Putamen (tissue), 1 donor: ENCODE measurements at regions not wholly inside any gene's neighbourhood (a gene's known extent, or its start where the extent isn't known, plus 50 kb on each side); places are given as distances from the start of the nearest gene placed in this dataset.
"Not testable (repeated sequence)": the region's sequence is repeated elsewhere in the genome, so short reads cannot be mapped to it uniquely, and the experiment has no call there.

Experiments
- DNase-seq: peaks from one replicate; pipeline ENCODE4 v3.0.0-alpha.2; 2016; ENCODE audit warnings: low spot score

- no peak for DNase-seq
These were observed 612.6 kb downstream of the PSAT1 start for GRCh38 chr9:78909566-78909965.

GRCh38 chr9:78916884-78917283 is 620.0 kb downstream of the PSAT1 start:
- DNase-seq, result not testable (repeated sequence)

- DNase-seq, result no peak
These were observed 622.1 kb downstream of the PSAT1 start for GRCh38 chr9:78918976-78919375.

GRCh38 chr9:78919701-78920100 is 622.8 kb downstream of the PSAT1 start:
- DNase-seq, result no peak

GRCh38 chr9:78921341-78921740 is 624.4 kb downstream of the PSAT1 start:
- no peak for DNase-seq

- DNase-seq, result no peak
These were observed 627.2 kb downstream of the PSAT1 start for GRCh38 chr9:78923966-78924659.

GRCh38 chr9:78927099-78927940 is 630.4 kb downstream of the PSAT1 start:
- DNase-seq, result no peak

- DNase-seq, result no peak
These were observed 631.9 kb downstream of the PSAT1 start for GRCh38 chr9:78928625-78929405.

GRCh38 chr9:78930281-78930680 is 633.4 kb downstream of the PSAT1 start:
- no peak for DNase-seq

- no peak for DNase-seq
These were observed 636.1 kb downstream of the PSAT1 start for GRCh38 chr9:78932849-78933627.

- DNase-seq, result no peak
These were observed 636.9 kb upstream of the TLE4 start for GRCh38 chr9:78934880-78935279.

- DNase-seq, result no peak
These were observed 632.9 kb upstream of the TLE4 start for GRCh38 chr9:78938821-78939220.

GRCh38 chr9:78939311-78940065 is 632.3 kb upstream of the TLE4 start:
- no peak for DNase-seq

- no peak for DNase-seq
These were observed 631.5 kb upstream of the TLE4 start for GRCh38 chr9:78940121-78940855.

- no peak for DNase-seq
These were observed 617.5 kb upstream of the TLE4 start for GRCh38 chr9:78954286-78954685.

GRCh38 chr9:78958892-78959291 is 612.9 kb upstream of the TLE4 start:
- no peak for DNase-seq

GRCh38 chr9:78962156-78962555 is 609.6 kb upstream of the TLE4 start:
- DNase-seq, result no peak

- DNase-seq, result no peak
These were observed 607.9 kb upstream of the TLE4 start for GRCh38 chr9:78963911-78964310.

- DNase-seq, result no peak
These were observed 604.1 kb upstream of the TLE4 start for GRCh38 chr9:78967596-78968217.

GRCh38 chr9:78970375-78970774 is 601.4 kb upstream of the TLE4 start:
- DNase-seq, result no peak
